ENCODE measurements at regions not wholly inside any gene's neighbourhood (a gene's known extent, or its start where the extent isn't known, plus 50 kb on each side); places are given as distances from the start of the nearest gene placed in this dataset.

GRCh38 chr4:178955614-178956013 lies 1513.4 kb upstream of the AGA start:
- ATAC-seq (no peak), DNase-seq (no peak)
- TF ChIP-seq POLR2A (IDR thresholded peaks at IDR 0.05), result no peak
- TF ChIP-seq CTCF (IDR thresholded peaks at IDR 0.05), result no peak

GRCh38 chr4:178958725-178959440 lies 1516.6 kb upstream of the AGA start:
- H3K4me1 ChIP-seq, result no peaks in the 10 kb centered on the region
- TF ChIP-seq CTCF (IDR thresholded peaks at IDR 0.05) (no peak), POLR2A (IDR thresholded peaks at IDR 0.05) (no peak)
- no peak overlapping the region for H3K4me3 ChIP-seq
- no peaks in the 10 kb centered on the region for H3K27me3 ChIP-seq
- H3K27ac ChIP-seq, result no peak overlapping the region
- WGBS, 2 donors, result 52 to 56% methylated on average over 4 of the region's 4 CpGs
- DNase-seq (no peak), ATAC-seq (no peak)
- intact Hi-C loops (cut with DNase I), result no loop called here
- H3K36me3 ChIP-seq (replicated peaks in 1 of 2; ENCODE audit: insufficient read depth in 1 of 2, low read depth in 2 of 2), result no peaks in the 10 kb centered on the region
- no peaks in the 10 kb centered on the region for H3K9me3 ChIP-seq

More at GRCh38 chr4:178955614-178956013, 1513.4 kb upstream of the AGA start:
- H3K27me3 ChIP-seq, result no peaks in the 10 kb centered on the region
- no peak overlapping the region for H3K27ac ChIP-seq
- intact Hi-C loops (cut with DNase I), result no loop called here
- no peaks in the 10 kb centered on the region for H3K9me3 ChIP-seq
- no peaks in the 10 kb centered on the region for H3K36me3 ChIP-seq (replicated peaks in 1 of 2; ENCODE audit: insufficient read depth in 1 of 2, low read depth in 2 of 2)
- no peaks in the 10 kb centered on the region for H3K4me1 ChIP-seq
- no peak overlapping the region for H3K4me3 ChIP-seq

- Histone ChIP-seq H3K27ac (no peak overlapping the region), H3K9me3 (no peaks in the 10 kb centered on the region), H3K36me3 (replicated peaks in 1 of 2; ENCODE audit: insufficient read depth in 1 of 2, low read depth in 2 of 2) (no peaks in the 10 kb centered on the region), H3K4me3 (no peak overlapping the region), H3K4me1 (no peaks in the 10 kb centered on the region), H3K27me3 (no peaks in the 10 kb centered on the region)
- intact Hi-C loops (cut with DNase I), result no loop called here
- no peak for TF ChIP-seq POLR2A (IDR thresholded peaks at IDR 0.05)
- TF ChIP-seq CTCF (IDR thresholded peaks at IDR 0.05), result no peak
- DNase-seq (no peak), ATAC-seq (no peak)
- 71 to 92% methylated on average over 4 of the region's 4 CpGs for WGBS, 2 donors
Observed at GRCh38 chr4:178963446-178964045, 1521.3 kb upstream of the AGA start.

GRCh38 chr4:178966644-178967043 lies 1524.4 kb upstream of the AGA start:
- Histone ChIP-seq H3K27me3 (no peaks in the 10 kb centered on the region), H3K9me3 (no peaks in the 10 kb centered on the region), H3K36me3 (replicated peaks in 1 of 2; ENCODE audit: insufficient read depth in 1 of 2, low read depth in 2 of 2) (no peaks in the 10 kb centered on the region), H3K4me1 (no peaks in the 10 kb centered on the region), H3K27ac (no peak overlapping the region), H3K4me3 (no peak overlapping the region)
- ATAC-seq, result no peak
- no peak for DNase-seq
- WGBS, 2 donors, result 52 to 61% methylated on average over 2 of the region's 2 CpGs
- no peak for TF ChIP-seq POLR2A (IDR thresholded peaks at IDR 0.05)
- no peak for TF ChIP-seq CTCF (IDR thresholded peaks at IDR 0.05)
- intact Hi-C loops (cut with DNase I), result no loop called here
